HG03175 (cell line): ENCODE measurements at regions not wholly inside any gene's neighbourhood (a gene's known extent, or its start where the extent isn't known, plus 50 kb on each side); places are given as distances from the start of the nearest gene placed in this dataset.

Experiments
- ATAC-seq: cut with Tn5 transposase; IDR thresholded peaks from one replicate; pipeline ENCODE4 v1.9.1; 2021; ENCODE audit warnings: mild to moderate bottlenecking, moderate library complexity; ENCODE audit not compliant: unreplicated experiment

DNA sequence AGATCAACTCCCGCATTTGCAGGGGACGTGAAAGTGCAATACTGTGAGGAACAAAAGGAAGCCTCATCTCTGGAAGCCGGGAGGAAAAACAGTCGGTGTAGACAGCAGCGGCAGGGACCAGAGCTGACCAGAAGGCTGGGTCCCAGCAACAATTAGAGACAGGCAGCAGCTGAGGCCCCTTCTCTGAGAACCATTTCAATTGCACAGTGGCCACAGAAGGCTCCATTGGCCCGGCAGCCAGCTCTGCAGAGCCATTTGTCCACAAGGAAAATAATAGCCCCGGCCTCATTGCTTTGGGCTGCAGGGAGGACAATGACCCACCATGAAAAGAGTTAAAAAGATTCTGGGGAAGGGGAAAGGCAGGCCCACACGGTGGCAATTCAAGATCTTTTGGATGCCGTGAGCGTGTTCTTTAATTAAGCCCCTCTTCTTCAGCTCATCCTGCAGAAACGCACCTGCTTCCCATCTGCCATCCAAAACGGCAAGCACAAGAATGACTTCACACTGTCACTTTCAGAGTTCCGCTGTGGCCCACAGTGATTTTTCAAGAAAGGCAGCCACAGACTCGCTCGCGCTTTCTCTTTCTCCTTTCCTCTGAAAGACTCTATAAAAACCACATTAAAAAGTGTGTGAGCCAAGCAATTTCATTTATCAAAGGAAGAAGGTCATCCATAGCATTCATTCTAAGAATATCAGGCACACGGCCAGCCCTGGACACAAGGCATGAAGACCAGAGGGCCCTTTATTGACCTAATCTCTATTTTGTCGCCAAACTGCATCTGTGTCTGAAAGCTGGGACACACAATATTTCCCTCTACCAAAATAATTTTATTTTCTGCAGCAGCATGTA, 293.6 kb downstream of the SOX11 start:
- no peak for ATAC-seq

DNA sequence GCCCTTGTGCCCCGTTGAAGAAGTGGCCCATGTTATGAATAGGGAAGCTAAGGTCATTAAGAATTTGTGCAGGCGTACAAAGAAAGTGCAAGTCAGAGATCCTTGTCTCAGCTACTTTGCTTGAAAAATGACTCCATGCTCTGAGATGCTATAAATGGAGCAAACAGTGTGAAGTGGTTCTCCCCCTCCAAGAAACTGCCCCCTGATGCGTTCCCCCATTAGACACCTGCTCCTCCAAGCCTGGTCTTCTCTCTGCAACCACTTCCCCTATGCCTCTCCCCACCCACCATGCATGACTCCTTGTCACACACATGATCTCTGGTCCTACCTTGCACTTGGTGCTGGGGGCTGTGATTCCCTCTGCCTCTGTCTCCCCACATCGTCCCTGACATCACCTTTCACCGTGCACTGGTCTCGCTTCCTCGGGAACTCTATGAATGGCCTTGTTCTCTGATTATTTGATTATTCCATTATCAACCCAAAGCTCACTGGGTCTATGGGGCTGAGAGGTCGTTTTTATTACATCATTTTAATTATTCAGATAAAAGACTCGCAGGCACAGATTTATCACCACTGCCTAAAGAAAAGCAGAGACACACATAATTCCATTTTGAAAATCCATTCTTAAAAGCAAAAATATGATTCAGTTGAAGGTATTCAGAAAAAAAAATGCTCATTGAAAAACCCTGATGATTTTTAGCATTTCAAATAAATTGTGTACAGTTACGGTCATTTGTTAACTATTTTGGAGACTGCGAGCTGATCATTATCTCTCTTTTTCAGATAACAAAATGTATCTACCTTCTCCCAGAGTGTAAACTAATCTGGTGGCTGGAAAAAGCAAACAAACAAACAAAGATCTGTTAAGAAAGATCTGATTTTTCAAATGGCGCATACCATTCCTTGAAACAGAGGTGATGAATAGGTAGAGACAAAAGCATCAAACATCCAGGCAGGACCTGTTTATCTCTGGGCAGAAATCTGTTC, 294.9 kb downstream of the SOX11 start:
- no peak for ATAC-seq

DNA sequence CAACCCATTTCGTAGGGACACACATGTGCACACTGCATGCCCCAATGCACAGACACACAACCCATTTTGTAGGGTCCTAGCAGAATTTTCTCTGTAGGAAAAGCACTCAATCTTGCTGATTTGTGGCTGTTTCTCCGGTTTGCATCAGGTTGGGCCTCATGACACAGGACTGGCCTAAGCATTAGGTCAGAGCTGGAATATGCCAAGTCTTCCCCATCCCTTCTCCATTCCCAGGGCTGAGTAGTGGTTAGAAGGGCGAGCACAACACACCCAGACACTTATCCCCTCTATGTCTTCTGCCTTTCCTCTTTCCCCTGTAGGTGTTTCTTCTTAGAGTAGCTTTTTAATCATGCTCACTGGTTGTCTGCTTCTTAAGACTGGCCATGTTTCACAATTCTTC, 295.9 kb downstream of the SOX11 start:
- no peak for ATAC-seq

DNA sequence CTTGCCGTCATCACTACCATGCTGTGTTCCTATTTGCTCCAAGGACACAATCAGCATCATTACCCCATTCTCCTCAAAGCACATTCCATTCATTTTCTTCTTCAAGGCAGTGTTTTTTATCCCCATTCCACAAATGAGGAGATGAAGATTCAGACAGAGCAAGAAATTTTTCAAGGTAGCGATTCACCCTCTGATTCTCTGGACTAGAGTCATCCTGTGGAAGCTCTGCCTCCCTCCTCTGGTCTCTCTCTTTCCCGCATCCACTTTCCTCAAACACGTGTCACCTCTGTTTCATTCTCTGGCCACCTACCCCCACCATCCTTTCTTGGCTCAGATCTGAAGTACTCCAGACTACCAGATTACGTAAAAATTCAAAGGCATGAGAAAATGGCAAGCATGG, 297.9 kb downstream of the SOX11 start:
- ATAC-seq: no peak

DNA sequence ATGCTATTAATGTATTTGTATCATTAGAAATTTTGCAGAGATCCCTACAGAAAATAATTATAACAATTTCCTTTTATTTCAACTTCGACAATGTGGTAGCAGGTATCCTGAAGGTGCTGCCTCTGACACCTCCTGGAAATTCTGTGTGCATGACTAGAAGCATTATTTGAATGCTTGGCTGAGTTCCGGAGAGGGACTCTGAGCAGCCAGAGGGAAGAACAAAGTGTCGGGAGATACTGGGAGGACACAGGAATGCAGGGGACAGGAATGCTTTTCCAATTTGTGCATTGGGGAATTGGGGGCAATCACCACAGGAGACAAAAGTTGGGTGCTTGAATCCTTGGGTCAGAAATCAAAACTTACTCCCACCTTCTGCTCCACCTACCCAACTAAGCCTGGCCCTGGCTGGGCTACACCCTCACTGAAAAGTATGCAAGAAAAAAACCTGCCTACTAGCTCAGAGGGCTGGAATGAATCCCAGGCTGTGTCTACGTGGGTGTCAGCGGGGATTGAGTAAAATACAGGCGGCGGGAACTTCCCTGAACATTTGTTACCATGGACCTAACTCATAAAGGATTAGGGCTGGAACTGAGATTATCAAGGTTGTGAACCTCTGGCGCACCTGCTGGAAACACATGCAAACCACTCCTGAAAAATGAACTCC, 299.3 kb downstream of the SOX11 start:
- ATAC-seq: no peak

DNA sequence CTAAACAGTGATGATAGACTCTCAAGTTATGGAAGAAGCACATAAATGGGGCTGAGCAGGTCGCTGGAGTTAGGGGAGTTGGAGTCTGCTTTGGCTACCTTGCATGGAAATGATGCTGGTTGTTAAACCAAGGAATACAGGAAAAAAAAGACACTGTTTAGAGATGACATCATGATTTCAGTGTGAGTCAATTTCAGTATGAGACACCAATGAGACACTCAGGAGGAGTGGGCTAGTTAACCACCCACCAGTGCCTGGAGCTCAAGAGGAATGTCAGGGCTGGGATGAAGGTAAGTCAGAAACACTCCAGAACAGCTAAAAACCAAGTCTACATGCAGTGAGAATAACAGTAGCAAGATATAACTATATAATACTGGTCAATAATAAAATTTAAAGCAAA, 303.6 kb downstream of the SOX11 start:
- ATAC-seq: no peak

DNA sequence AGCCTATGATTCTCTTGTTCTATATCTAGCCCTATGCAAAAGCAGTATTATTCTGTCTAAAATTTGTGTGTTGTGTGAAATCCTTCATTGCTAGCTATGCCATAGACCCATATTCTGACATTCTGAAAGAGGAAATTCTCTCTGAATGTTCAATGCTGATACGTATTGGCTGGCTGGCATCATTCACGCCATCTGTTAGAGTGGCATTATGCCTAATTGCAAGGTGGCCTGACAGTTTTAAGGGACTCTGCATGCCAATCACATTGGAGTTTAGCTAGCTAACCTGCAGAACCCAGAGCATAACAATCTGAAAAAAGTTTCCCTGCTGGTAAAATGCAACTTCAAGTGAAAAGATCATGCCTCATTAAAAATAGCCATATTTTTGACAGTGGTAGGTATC, 316.0 kb downstream of the SOX11 start:
- no peak for ATAC-seq

DNA sequence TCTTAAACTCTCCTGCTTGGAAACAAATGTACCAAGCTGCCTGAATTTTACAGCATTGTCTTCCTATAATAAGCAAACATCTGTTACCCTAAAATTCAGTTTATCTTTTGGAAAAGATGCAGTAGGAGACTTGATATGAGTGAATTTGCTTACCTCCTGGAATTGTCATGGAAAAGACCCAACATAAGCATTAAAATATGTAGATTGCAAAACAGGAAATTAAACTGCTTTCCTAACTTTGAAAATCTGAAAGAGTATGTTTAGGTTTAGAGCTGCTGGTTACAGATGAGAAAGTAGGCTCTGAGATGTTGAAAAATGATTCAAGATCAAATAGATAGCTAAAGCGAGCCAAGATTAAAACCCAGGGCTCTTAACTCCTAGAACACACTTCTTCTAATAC, 316.5 kb downstream of the SOX11 start:
- ATAC-seq: no peak

DNA sequence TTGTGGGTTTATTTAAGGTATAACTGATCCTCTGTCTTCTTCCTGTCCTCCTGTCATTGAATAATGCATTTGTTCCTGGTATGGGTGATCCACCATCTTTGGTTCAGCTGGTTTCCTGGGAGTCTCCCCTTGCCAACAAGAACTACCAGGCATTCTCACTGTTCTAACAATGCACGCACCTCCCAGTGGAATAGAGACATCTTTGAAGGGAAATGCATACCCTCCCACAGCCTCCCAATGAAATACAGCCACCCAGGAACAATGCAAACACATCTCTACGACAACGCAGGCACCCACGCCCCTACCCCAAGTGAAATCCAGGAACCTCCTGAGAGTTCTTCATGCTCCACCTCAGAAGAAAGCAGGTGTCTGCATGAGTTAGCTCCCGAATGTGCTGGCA, 318.0 kb downstream of the SOX11 start:
- ATAC-seq: no peak

DNA sequence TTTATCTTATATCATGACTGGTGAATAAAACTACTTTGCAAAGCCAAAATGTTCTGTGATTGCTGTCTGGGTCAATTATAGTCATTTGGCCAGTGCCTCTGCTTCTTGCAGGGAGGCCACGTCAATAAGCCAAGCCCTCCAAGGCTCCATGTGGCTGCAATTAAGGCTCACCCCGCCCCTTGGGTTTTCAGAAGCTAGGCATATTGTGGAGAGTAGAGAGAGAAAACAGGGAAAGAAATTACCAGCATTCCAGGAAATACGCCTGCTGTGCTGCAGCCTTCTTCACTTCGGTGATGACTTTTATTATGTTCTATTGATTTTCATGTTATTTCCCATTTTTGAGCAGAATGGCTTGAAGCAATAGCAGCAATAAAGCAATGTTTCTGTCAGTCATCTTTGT, 319.7 kb downstream of the SOX11 start:
- no peak for ATAC-seq

DNA sequence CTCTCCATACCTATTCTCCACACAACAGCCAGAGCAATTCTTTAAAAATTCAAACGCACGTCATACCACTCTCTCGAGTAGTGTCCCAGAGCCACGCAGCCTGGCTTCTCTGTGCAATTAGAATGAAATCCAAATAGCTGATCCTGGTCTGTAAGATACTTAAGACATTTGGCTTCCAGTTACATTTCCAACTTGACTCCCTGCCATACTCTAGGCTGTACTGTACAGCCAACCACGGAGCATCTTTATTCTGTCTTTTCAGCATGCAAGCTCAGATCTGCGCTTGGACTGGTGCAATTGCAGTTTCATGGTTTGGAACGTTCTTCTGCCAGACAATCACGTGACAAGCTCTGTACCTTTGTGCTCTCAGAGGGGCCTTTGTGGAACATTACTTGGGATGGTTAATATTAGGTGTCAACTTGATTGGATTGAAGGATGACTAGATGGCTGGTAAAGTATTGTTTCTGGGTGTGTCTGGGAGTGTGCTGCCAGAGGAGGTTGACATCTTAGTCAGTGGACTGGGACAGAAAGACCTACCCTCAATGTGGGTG, 325.6 kb downstream of the SOX11 start:
- ATAC-seq: no peak

DNA sequence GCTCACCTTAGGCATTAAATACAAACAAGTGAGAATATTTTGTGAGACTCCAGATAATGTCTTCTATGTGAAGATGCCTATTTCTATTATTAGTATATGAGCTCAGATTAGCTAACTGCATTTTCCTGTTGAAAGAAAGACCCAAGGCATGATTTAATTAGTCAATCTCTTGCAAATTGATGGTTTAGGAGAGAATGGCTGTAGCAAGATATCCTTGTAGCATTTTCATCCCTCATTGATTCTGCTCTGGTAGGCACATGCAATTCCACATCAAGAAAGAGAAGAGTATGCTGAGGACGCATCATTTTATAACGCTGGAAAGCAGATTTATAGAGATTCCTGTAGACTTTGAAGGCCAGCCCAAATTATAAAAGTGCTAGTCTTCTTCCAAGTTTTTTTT, 332.0 kb downstream of the SOX11 start:
- ATAC-seq: no peak

DNA sequence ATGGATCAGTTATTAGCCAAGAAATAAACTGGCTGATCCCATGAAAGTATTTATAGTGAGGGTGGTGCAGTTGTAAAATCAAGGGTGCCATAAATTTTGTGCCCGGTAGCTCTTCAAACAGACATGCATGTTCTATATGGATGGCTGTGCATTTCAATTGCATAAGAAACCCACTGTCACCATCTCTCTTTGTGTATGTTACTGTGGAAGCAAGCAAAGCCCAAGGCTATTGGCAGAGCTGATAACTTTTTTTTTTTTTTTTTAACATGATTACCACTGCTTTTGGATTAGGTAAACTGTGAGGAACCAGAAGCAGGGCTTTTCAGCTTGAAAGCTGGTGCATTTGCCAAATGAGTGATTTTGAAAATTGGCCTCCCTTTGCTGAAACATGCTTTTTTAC, 332.6 kb downstream of the SOX11 start:
- no peak for ATAC-seq

DNA sequence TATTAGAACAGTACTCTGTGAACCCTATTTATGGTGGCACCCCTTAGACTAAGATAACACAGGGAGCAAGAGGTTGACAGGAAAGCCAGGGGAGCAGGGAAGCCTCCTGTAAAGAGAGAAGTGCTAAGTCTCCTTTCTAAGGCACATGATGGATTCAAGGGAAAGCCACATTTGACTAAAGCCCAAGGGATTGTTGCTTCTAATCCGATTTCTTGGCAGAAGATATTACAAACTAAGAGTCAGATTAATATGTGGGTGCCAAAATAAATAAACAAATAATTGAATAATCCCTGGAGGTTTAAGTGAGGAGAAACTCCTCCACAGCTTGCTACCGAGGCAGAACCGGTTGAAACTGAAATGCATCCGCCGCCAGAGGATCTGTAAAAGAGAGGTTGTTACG, 333.2 kb downstream of the SOX11 start:
- no peak for ATAC-seq

DNA sequence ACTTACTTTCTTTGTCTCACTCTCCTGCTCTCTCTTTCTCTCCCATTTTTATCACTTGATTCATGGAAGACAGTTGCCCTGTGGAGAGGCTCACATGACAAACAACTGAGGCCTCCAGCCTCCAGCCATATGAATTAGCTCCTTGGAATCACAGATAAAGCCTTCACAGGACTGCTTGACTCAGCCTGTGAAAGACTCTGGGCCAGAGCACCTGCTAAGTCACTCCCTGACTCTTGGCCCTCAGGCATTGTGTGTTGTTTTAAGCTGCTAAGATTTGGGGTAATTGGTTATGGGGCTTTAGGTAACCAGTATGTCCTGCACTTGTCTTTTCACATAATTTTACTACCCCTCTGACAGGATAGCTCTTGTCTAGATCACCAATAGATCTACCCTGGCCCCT, 334.9 kb downstream of the SOX11 start:
- ATAC-seq: no peak

DNA sequence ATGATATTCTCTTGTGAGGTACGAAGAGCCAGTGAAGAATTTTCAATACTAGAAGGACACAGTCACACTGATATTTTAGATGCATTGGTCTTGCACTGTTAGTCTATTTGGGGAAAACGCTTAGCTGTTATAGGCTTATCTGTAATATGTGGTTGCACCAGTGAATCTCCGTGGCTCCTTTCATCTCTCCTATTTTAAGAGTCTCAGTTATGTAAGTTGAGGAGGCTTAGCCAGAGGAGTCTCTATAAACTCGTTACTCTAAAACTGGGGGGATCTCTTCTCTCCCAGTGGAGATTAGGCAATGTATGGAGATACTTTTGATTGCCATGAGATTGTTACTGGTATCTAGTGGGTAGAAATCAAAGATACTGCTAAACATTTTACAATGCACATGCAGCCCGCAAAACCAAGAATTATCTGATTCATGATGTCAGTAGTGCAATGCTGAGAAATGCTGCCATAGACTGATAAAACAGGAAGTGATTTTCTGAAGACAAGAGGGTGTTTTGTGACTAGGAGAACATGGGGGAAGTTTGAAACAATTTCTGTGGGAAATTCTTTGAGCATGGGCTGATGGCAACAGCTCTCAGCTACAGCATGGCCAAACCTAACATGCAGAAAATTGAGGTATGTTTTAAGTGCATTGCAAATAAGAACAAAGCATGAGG, 339.1 kb downstream of the SOX11 start:
- no peak for ATAC-seq

DNA sequence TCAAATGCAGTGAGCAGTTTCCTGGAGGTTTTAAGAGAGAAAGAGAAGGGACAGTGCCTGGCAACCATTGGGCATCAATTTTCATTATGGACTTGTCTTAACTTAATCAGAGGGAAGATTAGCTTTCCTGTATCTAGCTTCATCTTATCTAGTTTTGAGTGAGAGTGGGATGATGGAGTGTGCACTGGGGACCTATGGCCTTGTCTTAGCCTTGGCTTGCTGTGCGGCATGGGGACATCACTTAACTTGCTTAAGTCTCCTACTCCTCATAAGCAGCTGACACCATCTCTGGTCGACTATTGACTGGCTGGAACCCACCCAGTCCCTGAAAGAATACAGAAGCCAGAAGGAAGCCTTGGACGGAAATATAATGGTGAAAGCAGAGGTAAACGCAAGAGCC, 344.0 kb downstream of the SOX11 start:
- ATAC-seq: no peak

DNA sequence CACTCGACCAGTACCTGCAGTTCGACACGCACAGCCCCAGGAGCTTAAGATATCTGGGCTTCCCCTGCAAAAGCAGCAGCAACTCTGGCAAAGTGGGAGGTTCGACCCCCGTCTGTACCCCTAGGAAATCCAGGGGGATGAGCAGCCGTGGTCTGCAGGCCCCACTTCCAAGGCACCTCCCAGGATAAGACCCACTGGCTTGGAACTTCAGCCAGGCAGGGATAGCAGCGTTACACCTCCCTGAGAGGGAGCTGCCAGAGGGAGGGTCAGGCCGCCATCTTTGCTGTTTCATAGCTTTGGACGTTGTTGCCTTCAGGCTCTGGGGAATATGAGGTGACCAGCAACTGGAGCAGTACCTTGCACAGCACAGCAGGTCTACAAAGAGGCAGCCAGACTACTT, 351.1 kb downstream of the SOX11 start:
- ATAC-seq: no peak

DNA sequence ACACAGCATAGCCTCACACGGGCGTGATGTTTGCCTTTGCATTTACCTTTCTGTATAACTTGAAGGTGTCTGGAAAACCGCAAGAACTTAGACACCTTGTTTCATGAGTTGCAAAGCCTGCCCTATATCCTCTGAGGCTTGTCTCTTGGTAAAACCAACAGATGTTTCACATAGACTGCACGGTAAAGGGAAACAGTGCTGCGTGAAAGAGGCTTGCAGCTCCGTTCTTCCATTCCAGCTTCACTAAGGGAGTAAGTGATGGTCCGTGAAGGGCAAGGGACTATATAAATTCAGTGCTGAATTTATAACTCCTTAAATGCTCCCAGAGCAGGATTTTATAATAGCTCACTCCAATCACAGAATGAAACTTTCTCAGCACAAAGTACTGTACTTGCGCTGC, 360.5 kb downstream of the SOX11 start:
- no peak for ATAC-seq

DNA sequence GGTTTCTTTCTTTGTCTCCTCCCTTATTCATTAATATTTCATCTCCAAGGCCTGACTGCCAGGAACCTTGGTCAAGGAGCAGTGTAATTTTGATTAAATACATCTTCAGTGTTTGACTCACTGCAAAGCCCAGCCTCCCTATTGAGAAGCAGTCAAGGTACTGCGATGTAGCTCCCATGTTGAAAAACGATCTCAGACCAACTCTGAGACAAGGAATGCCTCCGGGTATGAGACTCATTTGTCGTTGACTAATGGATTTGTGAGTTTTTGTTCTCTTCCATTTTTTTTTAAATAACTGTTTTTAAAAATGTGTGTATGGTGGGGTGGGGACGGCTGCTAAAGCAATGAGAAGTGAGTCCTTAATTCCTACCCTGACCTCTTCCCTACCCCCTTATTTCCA, 361.6 kb downstream of the SOX11 start:
- no peak for ATAC-seq
